Body of pancreas (tissue), 4 donors: ENCODE measurements at regions not wholly inside any gene's neighbourhood (a gene's known extent, or its start where the extent isn't known, plus 50 kb on each side); places are given as distances from the start of the nearest gene placed in this dataset.

Experiments used
- ATAC-seq: fragments of 150-250 bp; one replicate; pipeline ENCODE4 v1.9.1; 2016
- DNase-seq, 4 donors: peaks; one replicate each; pipeline ENCODE4 v3.0.0-alpha.2; 2019
- H3K27ac ChIP-seq, 4 donors: fragments of 200-600 bp; sonication (generic); 1 replicate in 3 of 4; 2 replicates in 1 of 4; pipeline versions ENCODE4 v1.5.1 to v1.6.1; 2016 to 2019; ENCODE audit warnings: mild to moderate bottlenecking in 1 of 4, mixed read lengths in 1 of 4, moderate library complexity in 1 of 4
- H3K27me3 ChIP-seq, 2 donors: fragments of 200-600 bp; sonication (generic); one replicate each; pipeline ENCODE4 v1.6.0; 2016; ENCODE audit warnings: mild to moderate bottlenecking in 1 of 2
- H3K36me3 ChIP-seq, 2 donors: fragments of 200-600 bp; sonication (generic); replicated peaks in 1 of 2; 2 replicates each; pipeline ENCODE4 v1.5.1; 2016; ENCODE audit warnings: low read depth in 2 of 2; ENCODE audit not compliant: insufficient read depth in 1 of 2
- H3K4me1 ChIP-seq: fragments of 200-600 bp; sonication (generic); one replicate; pipeline ENCODE4 v1.6.0; 2016
- H3K4me3 ChIP-seq, 2 donors: fragments of 200-600 bp; sonication (generic); 1 replicate in 1 of 2; 2 replicates in 1 of 2; pipeline ENCODE4 v1.5.1; 2016 to 2019
- H3K9me3 ChIP-seq, 3 donors: fragments of 200-600 bp; sonication (generic); 1 replicate in 2 of 3; 2 replicates in 1 of 3; pipeline ENCODE4 v1.5.1; 2016
- POLR2A ChIP-seq, 3 donors: fragments of 450-650 bp; IDR thresholded peaks; one replicate each; pipeline ENCODE4 v1.6.1; 2016; ENCODE audit warnings: antibody characterized with exemption in 3 of 3, mild to moderate bottlenecking in 2 of 3
- WGBS, 2 donors: methylation state at CpG; one replicate each; pipeline ENCODE4 v1.1.5; 2017; 5-methylcytosine and 5-hydroxymethylcytosine counted together
- intact Hi-C: fragments of 100-400 bp; cut with DNase I; formaldehyde crosslinking; loops from one replicate; pipeline ENCODE4 v1.15.1; 2023
- TF ChIP-seq, protein P1 (sequence below), 7 experiments: fragments of 450-650 bp in 4 of 7; fragments of 200-600 bp in 3 of 7; sonication (generic) in 3 of 7; IDR thresholded peaks; one replicate each; pipeline ENCODE4 v1.5.1; 2016 to 2019; ENCODE audit warnings: antibody characterized with exemption in 7 of 7

DNA sequence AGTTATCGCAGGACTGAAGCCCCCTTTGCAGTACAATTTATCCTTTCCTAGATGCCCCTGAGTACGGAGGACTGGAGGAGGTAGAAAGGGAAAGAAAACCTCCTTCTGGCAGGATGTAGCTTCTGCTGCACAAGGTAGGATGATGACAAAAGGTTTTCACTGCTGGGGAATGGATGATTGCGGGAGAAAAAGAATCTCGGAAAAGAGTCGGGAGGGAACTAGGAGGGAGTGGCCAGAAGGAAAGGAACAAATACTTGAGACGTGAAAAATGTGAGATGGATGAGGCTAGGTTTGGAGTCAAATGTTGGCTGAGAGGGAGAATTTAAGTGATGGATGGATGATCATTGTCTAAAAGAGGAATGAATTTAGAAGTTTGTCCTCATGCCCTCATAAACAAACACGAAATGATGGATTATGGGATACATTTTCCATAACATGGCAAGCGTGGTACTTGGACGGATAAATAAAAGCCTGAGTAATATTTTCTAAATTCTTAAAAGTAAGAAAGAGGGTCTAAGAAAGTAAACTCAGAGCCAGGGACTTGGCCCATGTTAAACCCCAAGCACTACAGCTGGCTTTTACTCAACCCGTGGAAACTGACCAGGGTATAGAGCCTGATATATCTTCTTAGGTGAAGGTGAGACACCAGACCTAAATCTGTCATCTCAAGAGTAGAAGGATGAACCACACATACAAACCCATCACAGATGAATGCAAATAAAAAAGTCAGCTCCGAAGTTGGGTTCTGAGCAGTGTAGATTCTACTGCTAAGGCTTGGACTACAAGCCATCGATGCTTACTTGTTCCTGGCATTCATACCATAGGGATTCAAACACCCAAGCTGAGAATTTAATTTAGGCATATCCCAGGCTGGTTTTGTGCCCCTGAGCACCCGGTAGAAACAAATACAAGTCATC is 72.4 kb downstream of the HFE start:
- Histone ChIP-seq H3K27me3 (no peaks in the 10 kb centered on the region), H3K4me1 (peaks cover 32% of the 10 kb centered on the region), H3K27ac (peak overlapping the region in 3 of 4 donors; percentile 97 to 99 (median 98)), H3K9me3 (no peaks in the 10 kb centered on the region), H3K4me3 (no peak overlapping the region), H3K36me3 (no peaks in the 10 kb centered on the region)
- peak; percentile 12 to 64 (median 41) for TF ChIP-seq POLR2A (IDR thresholded peaks at IDR 0.05)
- TF ChIP-seq, protein P1, sequence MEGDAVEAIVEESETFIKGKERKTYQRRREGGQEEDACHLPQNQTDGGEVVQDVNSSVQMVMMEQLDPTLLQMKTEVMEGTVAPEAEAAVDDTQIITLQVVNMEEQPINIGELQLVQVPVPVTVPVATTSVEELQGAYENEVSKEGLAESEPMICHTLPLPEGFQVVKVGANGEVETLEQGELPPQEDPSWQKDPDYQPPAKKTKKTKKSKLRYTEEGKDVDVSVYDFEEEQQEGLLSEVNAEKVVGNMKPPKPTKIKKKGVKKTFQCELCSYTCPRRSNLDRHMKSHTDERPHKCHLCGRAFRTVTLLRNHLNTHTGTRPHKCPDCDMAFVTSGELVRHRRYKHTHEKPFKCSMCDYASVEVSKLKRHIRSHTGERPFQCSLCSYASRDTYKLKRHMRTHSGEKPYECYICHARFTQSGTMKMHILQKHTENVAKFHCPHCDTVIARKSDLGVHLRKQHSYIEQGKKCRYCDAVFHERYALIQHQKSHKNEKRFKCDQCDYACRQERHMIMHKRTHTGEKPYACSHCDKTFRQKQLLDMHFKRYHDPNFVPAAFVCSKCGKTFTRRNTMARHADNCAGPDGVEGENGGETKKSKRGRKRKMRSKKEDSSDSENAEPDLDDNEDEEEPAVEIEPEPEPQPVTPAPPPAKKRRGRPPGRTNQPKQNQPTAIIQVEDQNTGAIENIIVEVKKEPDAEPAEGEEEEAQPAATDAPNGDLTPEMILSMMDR (IDR thresholded peaks at IDR 0.05): no peak
- intact Hi-C loops: no loop called here
- 13 to 18% methylated on average over 13 of the region's 13 CpGs for WGBS, 2 donors
- ATAC-seq (no peak), DNase-seq (no peak)

DNA sequence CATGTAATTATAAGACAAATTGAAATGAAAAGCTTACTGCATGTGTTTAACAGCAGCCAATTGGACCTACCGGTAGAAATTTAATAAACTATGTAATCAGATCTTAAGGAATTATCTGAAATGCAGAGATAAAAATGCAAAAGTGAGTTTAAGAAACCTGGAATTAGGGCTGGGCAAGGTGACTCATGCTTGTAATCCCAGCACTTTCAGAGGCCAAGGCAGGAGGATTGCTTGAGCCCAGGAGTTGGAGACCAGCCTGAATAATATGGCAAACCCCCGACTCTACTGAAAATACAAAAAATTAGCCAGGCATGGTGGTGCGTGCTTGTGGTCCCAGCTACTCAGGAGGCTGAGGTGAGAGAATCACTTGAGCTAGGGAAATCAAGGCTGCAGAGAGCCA is 74.1 kb downstream of the HFE start:
- no peak for TF ChIP-seq POLR2A (IDR thresholded peaks at IDR 0.05)
- TF ChIP-seq, protein P1 (IDR thresholded peaks at IDR 0.05): no peak
- H3K27ac ChIP-seq: no peak overlapping the region
- peaks cover 27% of the 10 kb centered on the region for H3K4me1 ChIP-seq
- no peak overlapping the region for H3K4me3 ChIP-seq
- H3K27me3 ChIP-seq: no peaks in the 10 kb centered on the region
- WGBS, 2 donors: 75 to 80% methylated on average over 3 of the region's 3 CpGs
- ATAC-seq (no peak), DNase-seq (no peak)
- no peaks in the 10 kb centered on the region for H3K36me3 ChIP-seq
- H3K9me3 ChIP-seq: no peaks in the 10 kb centered on the region
- intact Hi-C loops: no loop called here

DNA sequence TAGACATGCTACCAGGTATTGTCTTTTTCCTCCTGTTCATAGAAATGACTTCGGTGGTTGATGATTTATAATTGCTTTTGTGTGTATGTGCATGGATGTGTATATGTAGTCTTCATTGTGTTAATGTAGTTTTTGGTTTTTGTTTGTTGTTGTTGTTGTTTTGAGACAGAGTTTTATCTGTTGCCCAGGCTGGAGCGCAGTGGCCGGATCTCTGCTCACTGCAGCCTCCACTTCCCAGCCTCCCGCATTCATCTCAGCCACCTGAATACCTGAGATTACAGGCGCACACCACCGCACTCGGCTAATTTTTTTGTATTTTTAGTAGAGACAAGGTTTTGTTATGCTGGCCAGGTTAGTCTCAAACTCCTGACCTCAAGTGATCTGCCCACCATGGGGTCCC is 75.2 kb downstream of the HFE start:
- Histone ChIP-seq H3K36me3 (no peaks in the 10 kb centered on the region), H3K27me3 (no peaks in the 10 kb centered on the region), H3K9me3 (no peaks in the 10 kb centered on the region), H3K4me1 (peaks cover 17% of the 10 kb centered on the region), H3K4me3 (no peak overlapping the region), H3K27ac (no peak overlapping the region)
- intact Hi-C loops: no loop called here
- DNase-seq (no peak), ATAC-seq (no peak)
- TF ChIP-seq POLR2A (IDR thresholded peaks at IDR 0.05): no peak
- TF ChIP-seq, protein P1 (IDR thresholded peaks at IDR 0.05): no peak
- 76 to 81% methylated on average over 7 of the region's 7 CpGs for WGBS, 2 donors

DNA sequence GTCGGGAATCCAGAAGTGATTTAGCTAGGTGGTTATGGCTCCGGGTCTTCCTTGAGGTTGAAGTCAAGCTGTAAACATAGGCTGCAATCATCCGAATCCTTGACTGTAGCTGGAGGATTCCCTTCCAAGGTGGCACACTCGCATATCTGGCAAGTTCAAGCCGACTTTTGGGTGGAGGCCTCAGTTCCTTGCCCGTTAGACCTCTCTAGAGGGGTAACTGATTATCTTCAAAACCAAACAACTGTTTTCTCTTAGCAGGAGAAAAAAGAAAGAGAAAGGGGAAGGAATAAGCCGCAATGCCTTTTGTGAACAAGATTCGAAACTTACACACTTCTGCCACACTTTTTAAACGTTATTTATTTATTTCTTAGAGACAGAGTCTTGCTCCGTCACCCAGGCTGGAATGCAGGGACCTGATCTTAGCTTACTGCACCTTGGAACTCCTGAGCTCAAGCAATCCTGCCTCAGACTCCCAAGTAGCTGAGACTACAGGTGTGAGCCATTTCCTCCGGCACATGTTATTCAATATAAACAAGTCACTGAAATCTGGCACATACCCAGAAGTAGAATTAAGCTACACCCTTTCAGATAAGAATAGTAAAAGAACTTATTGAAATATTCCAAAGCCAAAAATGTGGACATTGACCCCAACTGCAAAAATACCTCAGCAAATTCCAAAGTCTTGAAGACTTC is 76.3 kb downstream of the HFE start:
- Histone ChIP-seq H3K4me3 (no peak overlapping the region), H3K36me3 (no peaks in the 10 kb centered on the region), H3K27ac (no peak overlapping the region), H3K9me3 (no peaks in the 10 kb centered on the region), H3K4me1 (peaks cover 15% of the 10 kb centered on the region), H3K27me3 (no peaks in the 10 kb centered on the region)
- 69 to 84% methylated on average over 11 of the region's 11 CpGs for WGBS, 2 donors
- no peak for TF ChIP-seq POLR2A (IDR thresholded peaks at IDR 0.05)
- TF ChIP-seq, protein P1 (IDR thresholded peaks at IDR 0.05): no peak
- ATAC-seq (no peak), DNase-seq (no peak)
- intact Hi-C loops: no loop called here
